ENCODE measurements at regions not wholly inside any gene's neighbourhood (a gene's known extent, or its start where the extent isn't known, plus 50 kb on each side); places are given as distances from the start of the nearest gene placed in this dataset.

DNA sequence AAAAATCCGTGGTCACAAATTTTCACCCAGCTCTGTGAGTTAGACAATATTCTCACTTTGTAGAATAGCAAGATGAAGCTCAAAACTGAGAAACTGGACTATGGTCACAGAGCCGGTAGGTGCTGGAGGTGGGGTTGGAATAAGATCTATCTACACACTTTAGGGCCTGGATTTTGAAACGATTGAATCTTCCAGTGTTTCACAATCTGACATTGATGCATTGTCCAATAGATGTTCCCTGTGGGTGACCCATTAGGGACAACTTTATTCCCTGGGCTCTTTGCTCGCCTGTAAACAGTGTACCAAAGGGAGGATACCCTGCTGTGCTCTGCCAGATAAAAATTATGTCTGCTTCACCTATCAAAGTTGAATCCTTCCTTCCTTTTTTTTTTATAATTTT is 145.4 kb upstream of the MPDZ start:
- peaks cover 0 to 4% (median 0%) of the 10 kb centered on the region in 3 experiments; a peak in 1 of 7 replicates for H3K36me3 Mint-ChIP-seq (ENCODE audit: insufficient read depth in 1 of 3, low read depth in 3 of 3)

More for the DNA sequence above, 145.4 kb upstream of the MPDZ start:
- no peak overlapping the region for H3K4ac ChIP-seq (ENCODE audit: low read depth, low read length)
- no peak overlapping the region for H3T11ph ChIP-seq (ENCODE audit: low read length)
- no peak overlapping the region for H3K14ac ChIP-seq (ENCODE audit: insufficient read depth, low read length)
- Mint-ChIP-seq H3K27me3 (ENCODE audit: low read depth) (no peaks in the 10 kb centered on the region), H3K9me3 (no peaks in the 10 kb centered on the region), H3K4me3 (no peak overlapping the region), H3K4me1 (peaks cover 12 to 14% of the 10 kb centered on the region in 2 experiments), H3K27ac (no peak overlapping the region)
- no peaks in the 10 kb centered on the region for H3K9me3 ChIP-seq (ENCODE audit: control insufficient read depth, low read depth, low read length)
- no peaks in the 10 kb centered on the region for H3K79me2 ChIP-seq (ENCODE audit: insufficient read depth, low read length)
- H3K18ac ChIP-seq (ENCODE audit: insufficient read length, low read depth, low read length): no peak overlapping the region
- H2BK12ac ChIP-seq (ENCODE audit: insufficient read length, low read depth, low read length): no peak overlapping the region
- no peak overlapping the region for H2AK5ac ChIP-seq (ENCODE audit: insufficient read length, low read length)
- H2BK15ac ChIP-seq (ENCODE audit: low read depth, low read length): no peak overlapping the region
- peaks cover 6% of the 10 kb centered on the region; the same call in 1 of the 2 replicates for H3K4me1 ChIP-seq (ENCODE audit: insufficient read depth, low read length)
- H4K91ac ChIP-seq (ENCODE audit: insufficient read length, low read depth, low read length): no peak overlapping the region
- H3K79me1 ChIP-seq (ENCODE audit: insufficient read depth, low read depth, low read length, poor library complexity, severe bottlenecking): no peaks in the 10 kb centered on the region
- H2BK5ac ChIP-seq (ENCODE audit: insufficient read length, low read length): no peak overlapping the region
- H3K27ac ChIP-seq (ENCODE audit: insufficient read length, low read depth, low read length): no peak overlapping the region
- no peak overlapping the region for H2BK120ac ChIP-seq (ENCODE audit: low read depth, low read length, poor library complexity, severe bottlenecking)
- H3K56ac ChIP-seq (ENCODE audit: insufficient read length, low read depth, low read length): no peak overlapping the region
- no peak overlapping the region for H3K23ac ChIP-seq (ENCODE audit: insufficient read length, low read depth, low read length)
- H4K20me1 ChIP-seq (ENCODE audit: control insufficient read depth, insufficient read depth, insufficient read length): no peaks in the 10 kb centered on the region
- no peak overlapping the region for H4K5ac ChIP-seq (ENCODE audit: insufficient read length, low read depth, low read length)
- H3K4me2 ChIP-seq (ENCODE audit: insufficient read depth, insufficient read length, low read length): no peak overlapping the region
- H2AFZ ChIP-seq (ENCODE audit: low read length): no peak overlapping the region
- no peak for DNase-seq
- no peaks in the 10 kb centered on the region for H3K23me2 ChIP-seq (ENCODE audit: insufficient read length, low read depth, low read length, poor library complexity, severe bottlenecking)
- no peak overlapping the region for H4K8ac ChIP-seq (replicated peaks; ENCODE audit: insufficient read length, low read depth, low read length)
- TF ChIP-seq, protein P1, sequence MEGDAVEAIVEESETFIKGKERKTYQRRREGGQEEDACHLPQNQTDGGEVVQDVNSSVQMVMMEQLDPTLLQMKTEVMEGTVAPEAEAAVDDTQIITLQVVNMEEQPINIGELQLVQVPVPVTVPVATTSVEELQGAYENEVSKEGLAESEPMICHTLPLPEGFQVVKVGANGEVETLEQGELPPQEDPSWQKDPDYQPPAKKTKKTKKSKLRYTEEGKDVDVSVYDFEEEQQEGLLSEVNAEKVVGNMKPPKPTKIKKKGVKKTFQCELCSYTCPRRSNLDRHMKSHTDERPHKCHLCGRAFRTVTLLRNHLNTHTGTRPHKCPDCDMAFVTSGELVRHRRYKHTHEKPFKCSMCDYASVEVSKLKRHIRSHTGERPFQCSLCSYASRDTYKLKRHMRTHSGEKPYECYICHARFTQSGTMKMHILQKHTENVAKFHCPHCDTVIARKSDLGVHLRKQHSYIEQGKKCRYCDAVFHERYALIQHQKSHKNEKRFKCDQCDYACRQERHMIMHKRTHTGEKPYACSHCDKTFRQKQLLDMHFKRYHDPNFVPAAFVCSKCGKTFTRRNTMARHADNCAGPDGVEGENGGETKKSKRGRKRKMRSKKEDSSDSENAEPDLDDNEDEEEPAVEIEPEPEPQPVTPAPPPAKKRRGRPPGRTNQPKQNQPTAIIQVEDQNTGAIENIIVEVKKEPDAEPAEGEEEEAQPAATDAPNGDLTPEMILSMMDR (conservative IDR thresholded peaks at IDR 0.05): no peak
- H3K9ac ChIP-seq (ENCODE audit: extremely low read depth, insufficient read length, low read length): no peak overlapping the region
- WGBS (ENCODE audit: extremely low coverage, insufficient read length, low lambda C conversion rate): no CpG with 5 or more reads among the region's 4 CpGs
- no peak overlapping the region for H2BK20ac ChIP-seq (ENCODE audit: low read depth, low read length, poor library complexity, severe bottlenecking)
- H3K27me3 ChIP-seq (ENCODE audit: insufficient read depth, low read length): no peaks in the 10 kb centered on the region
